H1 (cell line): ENCODE measurements at regions not wholly inside any gene's neighbourhood (a gene's known extent, or its start where the extent isn't known, plus 50 kb on each side); places are given as distances from the start of the nearest gene placed in this dataset.

Experiments used
- CTCF ChIA-PET: fragments of 300-600 bp; sonication (Branson Sonifier 250); formaldehyde crosslinking; loops from one replicate; lab custom pipeline; 2021; ENCODE audit not compliant: partially characterized antibody; lab: Charles Lee
- POLR2A ChIA-PET: fragments of 300-600 bp; sonication (Branson Sonifier 250); formaldehyde crosslinking; loops from one replicate; lab custom pipeline; 2021; ENCODE audit warnings: inconsistent platforms; ENCODE audit not compliant: partially characterized antibody; lab: Charles Lee
- DNase-seq, 2 experiments: peaks; one replicate each; pipeline versions ENCODE4 v3.0.0 to v3.0.0-alpha.2; 2010 to 2022; ENCODE audit warnings: low spot score in 2 of 2, low read depth in 1 of 2, mixed read lengths in 1 of 2
- FAIRE-seq: peaks from 2 replicates; lab custom pipeline; 2011; peaks lifted over from hg19 to GRCh38; lab: Jason Lieb, UNC
- H2AFZ ChIP-seq: 2 replicates; pipeline ENCODE4 v1.8.1; 2012; ENCODE audit warnings: low read length, inconsistent platforms
- H2AK5ac ChIP-seq: 2 replicates; pipeline ENCODE4 v1.6.1; 2013; ENCODE audit warnings: low read depth, low read length
- H2BK120ac ChIP-seq: replicated peaks from 2 replicates; pipeline ENCODE3; 2013; ENCODE audit warnings: low read depth, low read length, inconsistent platforms
- H2BK12ac ChIP-seq: 2 replicates; pipeline ENCODE4 v1.6.1; 2013; ENCODE audit warnings: low read depth, low read length
- H2BK15ac ChIP-seq: 2 replicates; pipeline ENCODE4 v1.6.1; 2013; ENCODE audit warnings: low read length
- H2BK20ac ChIP-seq: 2 replicates; pipeline ENCODE4 v1.6.1; 2013; ENCODE audit warnings: low read length
- H2BK5ac ChIP-seq: 2 replicates; pipeline ENCODE4 v1.6.1; 2013; ENCODE audit warnings: low read depth, low read length
- H3K14ac ChIP-seq: 2 replicates; pipeline ENCODE4 v1.6.1; 2013; ENCODE audit warnings: inconsistent platforms; ENCODE audit not compliant: insufficient read length
- H3K18ac ChIP-seq: 2 replicates; pipeline ENCODE4 v1.6.1; 2013; ENCODE audit warnings: low read length; ENCODE audit errors: extremely low read depth
- H3K23ac ChIP-seq: 2 replicates; pipeline ENCODE4 v1.6.1; 2013; ENCODE audit warnings: inconsistent platforms; ENCODE audit not compliant: insufficient read length
- H3K23me2 ChIP-seq: 2 replicates; pipeline ENCODE4 v1.6.1; 2013; ENCODE audit warnings: low read depth, low read length
- H3K27ac ChIP-seq: 2 replicates; pipeline ENCODE4 v1.6.1; 2011; ENCODE audit warnings: low read depth, low read length, inconsistent platforms
- H3K27me3 ChIP-seq, 4 experiments: replicated peaks in 1 of 4; 1 replicate in 1 of 4; 2 replicates in 3 of 4; pipeline versions ENCODE4 v1.6.1 to v1.8.1; 2011 to 2013; ENCODE audit warnings: low read length in 3 of 4, mild to moderate bottlenecking in 3 of 4, inconsistent platforms in 2 of 4, mixed read lengths in 2 of 4, moderate library complexity in 1 of 4; ENCODE audit not compliant: control insufficient read depth in 3 of 4, insufficient read depth in 3 of 4; ENCODE audit errors: extremely low read depth in 1 of 4
- H3K36me3 ChIP-seq, 4 experiments: 2 replicates each; pipeline versions ENCODE4 v1.6.1 to v1.8.1; 2011 to 2013; ENCODE audit warnings: mild to moderate bottlenecking in 4 of 4, low read length in 3 of 4, moderate library complexity in 2 of 4, control low read depth in 1 of 4, inconsistent platforms in 1 of 4; ENCODE audit not compliant: insufficient read depth in 4 of 4, control insufficient read depth in 2 of 4
- H3K4ac ChIP-seq: replicated peaks from 2 replicates; pipeline ENCODE3; 2013; ENCODE audit warnings: low read length, low read depth, mixed read lengths, inconsistent platforms; ENCODE audit not compliant: insufficient read length
- H3K4me1 ChIP-seq, 4 experiments: replicated peaks in 1 of 4; 1 replicate in 1 of 4; 2 replicates in 3 of 4; pipeline versions ENCODE4 v1.6.1 to v1.8.1; 2011 to 2013; ENCODE audit warnings: low read length in 3 of 4, inconsistent platforms in 2 of 4, mixed read lengths in 1 of 4; ENCODE audit not compliant: insufficient read depth in 4 of 4, control insufficient read depth in 3 of 4
- H3K4me2 ChIP-seq, 2 experiments: 2 replicates each; pipeline versions ENCODE4 v1.6.1 to v1.8.1; 2011 to 2013; ENCODE audit warnings: low read depth in 2 of 2, low read length in 2 of 2, control low read depth in 1 of 2, inconsistent platforms in 1 of 2, mild to moderate bottlenecking in 1 of 2; ENCODE audit not compliant: insufficient read depth in 1 of 2
- H3K4me3 ChIP-seq, 4 experiments: fragments of 200-600, 300-600 bp in 1 of 4; sonication (generic), shearing (Covaris generic), sonication (Bioruptor Twin) in 1 of 4; 2 replicates each; pipeline versions ENCODE4 v1.5.1 to v1.8.1; 2011 to 2016; ENCODE audit warnings: low read length in 4 of 4, low read depth in 3 of 4, control low read depth in 2 of 4, inconsistent platforms in 2 of 4, mild to moderate bottlenecking in 2 of 4, mixed read lengths in 1 of 4, moderate library complexity in 1 of 4; ENCODE audit not compliant: insufficient read depth in 2 of 4; ENCODE audit errors: extremely low read depth in 1 of 4
- H3K56ac ChIP-seq: replicated peaks from 2 replicates; pipeline ENCODE3; 2013; ENCODE audit warnings: low read depth, mild to moderate bottlenecking, mixed read lengths, low read length, inconsistent platforms; ENCODE audit not compliant: insufficient read length
- H3K79me1 ChIP-seq: 2 replicates; pipeline ENCODE4 v1.6.1; 2013; ENCODE audit warnings: low read depth, low read length, control low read depth
- H3K79me2 ChIP-seq, 2 experiments: 2 replicates each; pipeline versions ENCODE4 v1.6.1 to v1.8.1; 2012 to 2013; ENCODE audit warnings: low read length in 2 of 2, mild to moderate bottlenecking in 2 of 2, inconsistent platforms in 1 of 2; ENCODE audit not compliant: insufficient read depth in 2 of 2, control insufficient read depth in 1 of 2
- H3K9ac ChIP-seq, 4 experiments: replicated peaks in 1 of 4; 1 replicate in 1 of 4; 2 replicates in 3 of 4; pipeline versions ENCODE4 v1.6.1 to v1.8.1; 2011 to 2013; ENCODE audit warnings: low read depth in 3 of 4, low read length in 3 of 4, control low read depth in 2 of 4, mild to moderate bottlenecking in 2 of 4, moderate library complexity in 2 of 4, inconsistent platforms in 1 of 4; ENCODE audit errors: extremely low read depth in 1 of 4
- H3K9me3 ChIP-seq, 2 experiments: 2 replicates each; pipeline versions ENCODE4 v1.6.1 to v1.8.1; 2012 to 2013; ENCODE audit warnings: mild to moderate bottlenecking in 2 of 2, moderate library complexity in 2 of 2, control low read depth in 1 of 2, inconsistent platforms in 1 of 2, low read depth in 1 of 2, low read length in 1 of 2, mixed read lengths in 1 of 2; ENCODE audit not compliant: insufficient read depth in 2 of 2
- H4K20me1 ChIP-seq, 2 experiments: replicated peaks in 1 of 2; 2 replicates each; pipeline versions ENCODE3 to v1.8.1; 2011 to 2013; ENCODE audit warnings: inconsistent platforms in 2 of 2, low read length in 2 of 2, mild to moderate bottlenecking in 1 of 2; ENCODE audit not compliant: insufficient read depth in 2 of 2, control insufficient read depth in 1 of 2
- H4K5ac ChIP-seq: 2 replicates; pipeline ENCODE4 v1.6.1; 2013; ENCODE audit warnings: low read length, low read depth, mixed read lengths, inconsistent platforms; ENCODE audit not compliant: insufficient read length
- H4K8ac ChIP-seq: 2 replicates; pipeline ENCODE4 v1.8.0; 2013; ENCODE audit warnings: mild to moderate bottlenecking, moderate library complexity, low read length, inconsistent platforms; ENCODE audit not compliant: insufficient read depth; ENCODE audit errors: extremely low read depth
- H4K91ac ChIP-seq: replicated peaks from 2 replicates; pipeline ENCODE3; 2013; ENCODE audit warnings: low read length, mixed read lengths, inconsistent platforms; ENCODE audit not compliant: insufficient read length
- ATF3 ChIP-seq: IDR thresholded peaks from 2 replicates; pipeline ENCODE4 v1.6.1; 2011; ENCODE audit warnings: low read depth, mild to moderate bottlenecking, low read length; ENCODE audit not compliant: insufficient read depth
- BCL11A ChIP-seq, 2 experiments: IDR thresholded peaks; one replicate each; pipeline ENCODE4 v1.6.1; 2011; ENCODE audit warnings: low read depth in 2 of 2, low read length in 2 of 2, mild to moderate bottlenecking in 2 of 2
- EP300 ChIP-seq, 2 experiments: IDR thresholded peaks; 1 replicate in 1 of 2; 2 replicates in 1 of 2; pipeline ENCODE4 v1.6.1; 2011 to 2012; ENCODE audit warnings: low read depth in 2 of 2, low read length in 2 of 2, mild to moderate bottlenecking in 2 of 2, borderline replicate concordance in 1 of 2, inconsistent platforms in 1 of 2, moderate library complexity in 1 of 2
- HDAC2 ChIP-seq, 2 experiments: fragments of 300-600 bp in 1 of 2; sonication (generic) in 1 of 2; IDR thresholded peaks; 2 replicates each; pipeline ENCODE4 v1.6.1; 2011 to 2012; ENCODE audit warnings: low read depth in 2 of 2, low read length in 2 of 2, mild to moderate bottlenecking in 2 of 2, moderate library complexity in 2 of 2, borderline replicate concordance in 1 of 2, inconsistent platforms in 1 of 2
- JUND ChIP-seq: IDR thresholded peaks from 2 replicates; pipeline ENCODE4 v1.6.1; 2011; ENCODE audit warnings: mild to moderate bottlenecking, improper control_type of control experiment, low read length
- MAX ChIP-seq: IDR thresholded peaks from 2 replicates; pipeline ENCODE4 v1.6.1; 2012; ENCODE audit warnings: inconsistent platforms
- SRF ChIP-seq: IDR thresholded peaks from 2 replicates; pipeline ENCODE4 v1.6.1; 2011; ENCODE audit warnings: mild to moderate bottlenecking, low read depth, low read length, moderate library complexity
- WGBS, 2 experiments: shearing (Covaris generic) in 1 of 2; methylation state at CpG; one replicate each; pipeline versions ENCODE4 v1.1.6 to v1.1.7; 2013 to 2015; ENCODE audit warnings: low lambda C conversion rate in 2 of 2, mixed read lengths in 2 of 2, inconsistent platforms in 1 of 2, low coverage in 1 of 2, missing lambda C conversion rate in 1 of 2; ENCODE audit not compliant: insufficient replicate concordance in 2 of 2, insufficient coverage in 1 of 2, insufficient read length in 1 of 2; ENCODE audit errors: extremely low coverage in 1 of 2, missing lambda C conversion rate in 1 of 2; 5-methylcytosine and 5-hydroxymethylcytosine counted together
- TF ChIP-seq, protein P1 (sequence below): IDR thresholded peaks from 2 replicates; pipeline ENCODE4 v1.6.1; 2012; ENCODE audit warnings: low read length, inconsistent platforms

DNA sequence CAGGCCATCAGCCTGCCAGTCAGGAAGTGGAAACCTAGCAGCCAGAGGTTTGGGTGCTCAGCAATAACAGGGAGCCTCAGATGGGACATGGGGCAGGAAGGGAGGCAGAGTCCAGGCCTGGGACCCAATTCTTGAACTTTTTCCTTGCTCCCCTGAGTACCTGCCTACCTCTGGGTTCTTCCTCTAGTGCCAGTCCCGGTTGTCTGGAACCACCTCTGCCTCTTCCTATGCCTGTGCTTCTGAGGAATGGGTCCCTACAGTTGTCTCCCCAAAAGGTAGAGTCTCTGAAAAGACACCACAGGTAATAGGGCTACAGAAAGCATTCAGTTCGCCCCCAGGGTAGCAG, 212.4 kb upstream of the MAMLD1 start:
- H3K56ac ChIP-seq, result no peak overlapping the region
- H3K14ac ChIP-seq, result no peak overlapping the region
- H3K4me1 ChIP-seq, result no peaks in the 10 kb centered on the region
- no peak overlapping the region for H3K27ac ChIP-seq
- no peak overlapping the region for H4K8ac ChIP-seq
- TF ChIP-seq, protein P1, sequence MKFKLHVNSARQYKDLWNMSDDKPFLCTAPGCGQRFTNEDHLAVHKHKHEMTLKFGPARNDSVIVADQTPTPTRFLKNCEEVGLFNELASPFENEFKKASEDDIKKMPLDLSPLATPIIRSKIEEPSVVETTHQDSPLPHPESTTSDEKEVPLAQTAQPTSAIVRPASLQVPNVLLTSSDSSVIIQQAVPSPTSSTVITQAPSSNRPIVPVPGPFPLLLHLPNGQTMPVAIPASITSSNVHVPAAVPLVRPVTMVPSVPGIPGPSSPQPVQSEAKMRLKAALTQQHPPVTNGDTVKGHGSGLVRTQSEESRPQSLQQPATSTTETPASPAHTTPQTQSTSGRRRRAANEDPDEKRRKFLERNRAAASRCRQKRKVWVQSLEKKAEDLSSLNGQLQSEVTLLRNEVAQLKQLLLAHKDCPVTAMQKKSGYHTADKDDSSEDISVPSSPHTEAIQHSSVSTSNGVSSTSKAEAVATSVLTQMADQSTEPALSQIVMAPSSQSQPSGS, result no peak
- TF ChIP-seq ATF3 (no peak), HDAC2 (IDR thresholded peaks at IDR 0.05; ENCODE audit: borderline replicate concordance in 1 of 2, low read depth in 2 of 2, low read length in 2 of 2) (no peak), EP300 (IDR thresholded peaks at IDR 0.05; ENCODE audit: borderline replicate concordance in 1 of 2, low read depth in 2 of 2, low read length in 2 of 2) (no peak), MAX (no peak), JUND (no peak), BCL11A (IDR thresholded peaks at IDR 0.05; ENCODE audit: low read depth in 2 of 2, low read length in 2 of 2) (no peak), SRF (no peak)
- no peaks in the 10 kb centered on the region for H3K79me1 ChIP-seq
- no peaks in the 10 kb centered on the region for H3K23me2 ChIP-seq
- no peaks in the 10 kb centered on the region for H4K20me1 ChIP-seq
- H2BK12ac ChIP-seq, result no peak overlapping the region
- no peak overlapping the region for H4K91ac ChIP-seq
- H3K4me2 ChIP-seq, result no peak overlapping the region
- ChIA-PET CTCF (no interaction called here), POLR2A (no interaction called here)
- no peak overlapping the region for H3K4me3 ChIP-seq
- no peak overlapping the region for H3K4ac ChIP-seq
- H3K79me2 ChIP-seq, result no peaks in the 10 kb centered on the region
- no peak overlapping the region for H2AK5ac ChIP-seq
- no peak overlapping the region for H2BK5ac ChIP-seq
- no peak for DNase-seq
- H3K23ac ChIP-seq, result no peak overlapping the region
- no peak overlapping the region for H4K5ac ChIP-seq
- H2BK20ac ChIP-seq, result no peak overlapping the region
- no peaks in the 10 kb centered on the region for H3K36me3 ChIP-seq
- H3K18ac ChIP-seq, result no peak overlapping the region
- H3K9ac ChIP-seq, result no peak overlapping the region
- no peak overlapping the region for H2AFZ ChIP-seq
- 88% methylated on average over 1 of the region's 2 CpGs; no CpG with 5 or more reads in 1 of the 2 experiments for WGBS, 2 experiments
- FAIRE-seq, result no peak
- no peak overlapping the region for H2BK120ac ChIP-seq
- no peaks in the 10 kb centered on the region for H3K9me3 ChIP-seq
- no peak overlapping the region for H2BK15ac ChIP-seq
- no peaks in the 10 kb centered on the region for H3K27me3 ChIP-seq
